ENCODE measurements at regions not wholly inside any gene's neighbourhood (a gene's known extent, or its start where the extent isn't known, plus 50 kb on each side); places are given as distances from the start of the nearest gene placed in this dataset.
"Not testable (repeated sequence)": the region's sequence is repeated elsewhere in the genome, so short reads cannot be mapped to it uniquely, and the experiment has no call there.

- no peak for TF ChIP-seq CTCF (IDR thresholded peaks at IDR 0.05)
- Mint-ChIP-seq H3K27me3 (ENCODE audit: insufficient read depth) (no peaks in the 10 kb centered on the region), H3K4me1 (ENCODE audit: low read depth) (no peaks in the 10 kb centered on the region), H3K4me3 (no peak overlapping the region), H3K36me3 (ENCODE audit: low read depth) (peaks cover 9% of the 10 kb centered on the region), H3K27ac (no peak overlapping the region), H3K9me3 (peaks cover 53% of the 10 kb centered on the region)
- no peak for DNase-seq
Observed at GRCh38 chr15:25171856-25172687, 217.3 kb downstream of the SNRPN start.

- no peaks in the 10 kb centered on the region for H3K27me3 Mint-ChIP-seq (ENCODE audit: insufficient read depth)
- TF ChIP-seq CTCF (IDR thresholded peaks at IDR 0.05) = no peak
- peaks cover 53% of the 10 kb centered on the region for H3K9me3 Mint-ChIP-seq
- no peaks in the 10 kb centered on the region for H3K4me1 Mint-ChIP-seq (ENCODE audit: low read depth)
- H3K27ac Mint-ChIP-seq = no peak overlapping the region
- peaks cover 9% of the 10 kb centered on the region for H3K36me3 Mint-ChIP-seq (ENCODE audit: low read depth)
- no peak for DNase-seq
- H3K4me3 Mint-ChIP-seq = no peak overlapping the region
Observed at GRCh38 chr15:25172691-25173090, 217.9 kb downstream of the SNRPN start.

GRCh38 chr15:25173241-25174028 is 218.6 kb downstream of the SNRPN start:
- H3K27me3 Mint-ChIP-seq (ENCODE audit: insufficient read depth) = no peaks in the 10 kb centered on the region
- peaks cover 56% of the 10 kb centered on the region for H3K9me3 Mint-ChIP-seq
- no peak for TF ChIP-seq CTCF (IDR thresholded peaks at IDR 0.05)
- no peak overlapping the region for H3K4me3 Mint-ChIP-seq
- H3K4me1 Mint-ChIP-seq (ENCODE audit: low read depth) = no peaks in the 10 kb centered on the region
- H3K27ac Mint-ChIP-seq = no peak overlapping the region
- no peak for DNase-seq
- peaks cover 9% of the 10 kb centered on the region for H3K36me3 Mint-ChIP-seq (ENCODE audit: low read depth)

GRCh38 chr15:25174149-25174548 is 219.4 kb downstream of the SNRPN start:
- peaks cover 60% of the 10 kb centered on the region for H3K9me3 Mint-ChIP-seq
- not testable (repeated sequence) for H3K4me1 Mint-ChIP-seq (ENCODE audit: low read depth); H3K4me3 Mint-ChIP-seq; H3K27ac Mint-ChIP-seq; H3K27me3 Mint-ChIP-seq (ENCODE audit: insufficient read depth); DNase-seq; H3K36me3 Mint-ChIP-seq (ENCODE audit: low read depth)

- peaks cover 9% of the 10 kb centered on the region for H3K36me3 Mint-ChIP-seq (ENCODE audit: low read depth)
- no peaks in the 10 kb centered on the region for H3K4me1 Mint-ChIP-seq (ENCODE audit: low read depth)
- no peak overlapping the region for H3K27ac Mint-ChIP-seq
- no peaks in the 10 kb centered on the region; the same call in 1 of the 2 replicates for H3K27me3 Mint-ChIP-seq (ENCODE audit: insufficient read depth)
- DNase-seq = no peak
- H3K4me3 Mint-ChIP-seq = no peak overlapping the region
- peaks cover 58% of the 10 kb centered on the region for H3K9me3 Mint-ChIP-seq
- TF ChIP-seq CTCF (IDR thresholded peaks at IDR 0.05) = no peak
Observed at GRCh38 chr15:25175033-25175788, 220.4 kb downstream of the SNRPN start.
